GM12878 (cell line): ENCODE measurements at regions not wholly inside any gene's neighbourhood (a gene's known extent, or its start where the extent isn't known, plus 50 kb on each side); places are given as distances from the start of the nearest gene placed in this dataset.

Experiments used
- ATAC-seq: fragments of 200-7000 bp; cut with Tn5 transposase; 3 replicates; pipeline ENCODE4 v1.9.1; 2020; ENCODE audit warnings: mild to moderate bottlenecking, moderate library complexity
- BruUV-seq: library from RNA; stranded (reverse); fragments of 400-500 nt; replicated peaks from 2 replicates; lab custom pipeline; 2021; lab: Mats Ljungman, UMichigan
- CTCF ChIA-PET: fragments of 300-600 bp; sonication (Branson Sonifier 250); formaldehyde crosslinking; extraction: SDS; loops from one replicate; lab custom pipeline; 2021; ENCODE audit warnings: inconsistent platforms; lab: Yijun Ruan, JAX
- POLR2A ChIA-PET: fragments of 350-600 bp; formaldehyde crosslinking; extraction: SDS; loops from one replicate; lab custom pipeline; 2021; ENCODE audit warnings: inconsistent platforms; lab: Charles Lee
- RAD21 ChIA-PET: fragments of 300-600 bp; sonication (Branson Sonifier 250); formaldehyde crosslinking; loops from one replicate; lab custom pipeline; 2023; ENCODE audit warnings: antibody characterized with exemption; ENCODE audit not compliant: unreplicated experiment; lab: Charles Lee
- SMC1A ChIA-PET: fragments of 300-600 bp; sonication (Branson Sonifier 250); formaldehyde crosslinking; loops from one replicate; lab custom pipeline; 2023; ENCODE audit not compliant: unreplicated experiment, uncharacterized antibody; lab: Charles Lee
- DNase-seq: peaks from one replicate; pipeline ENCODE4 v3.0.0-alpha.2; 2011; ENCODE audit warnings: low read depth, low spot score
- FAIRE-seq: peaks from 3 replicates; lab custom pipeline; 2011; peaks lifted over from hg19 to GRCh38; lab: Jason Lieb, UNC
- H2AFZ ChIP-seq: 2 replicates; pipeline ENCODE4 v1.6.0; 2011; ENCODE audit warnings: low read depth, low read length, control low read depth; ENCODE audit not compliant: control insufficient read depth
- H3K27ac ChIP-seq: 2 replicates; pipeline ENCODE4 v1.5.1; 2011; ENCODE audit warnings: control low read depth; ENCODE audit not compliant: control insufficient read depth, insufficient read depth
- H3K27me3 ChIP-seq, 2 experiments: replicated peaks in 1 of 2; 2 replicates each; pipeline versions ENCODE4 v1.6.0 to v1.6.1; 2011; ENCODE audit warnings: low read length in 1 of 2; ENCODE audit not compliant: control insufficient read depth in 2 of 2, insufficient read depth in 2 of 2
- H3K36me3 ChIP-seq, 2 experiments: 2 replicates each; pipeline ENCODE4 v1.5.1; 2011; ENCODE audit warnings: low read length in 1 of 2; ENCODE audit not compliant: control insufficient read depth in 2 of 2, insufficient read depth in 2 of 2
- H3K4me1 ChIP-seq: 2 replicates; pipeline ENCODE4 v1.6.1; 2011; ENCODE audit warnings: mild to moderate bottlenecking, low read length, moderate library complexity, mixed read lengths; ENCODE audit not compliant: control insufficient read depth, insufficient read depth
- H3K4me2 ChIP-seq: 2 replicates; pipeline ENCODE4 v1.6.0; 2011; ENCODE audit warnings: control low read depth; ENCODE audit not compliant: control insufficient read depth, insufficient read depth
- H3K4me3 ChIP-seq: fragments of 200-600 bp; sonication (generic); 2 replicates; pipeline ENCODE4 v1.5.1; 2016
- H3K79me2 ChIP-seq: 2 replicates; pipeline ENCODE4 v1.6.0; 2011; ENCODE audit warnings: low read length; ENCODE audit not compliant: control insufficient read depth, insufficient read depth
- H3K9ac ChIP-seq: 2 replicates; pipeline ENCODE4 v1.8.0; 2011; ENCODE audit warnings: low read length, control low read depth, mixed read lengths; ENCODE audit not compliant: control insufficient read depth, insufficient read depth
- H3K9me3 ChIP-seq: replicated peaks from 3 replicates; pipeline ENCODE4 v1.5.1; 2011; ENCODE audit warnings: mild to moderate bottlenecking, low read length; ENCODE audit not compliant: control insufficient read depth, insufficient read depth
- H4K20me1 ChIP-seq: 2 replicates; pipeline ENCODE4 v1.6.0; 2011; ENCODE audit not compliant: control insufficient read depth, insufficient read depth
- CBFB ChIP-seq: IDR thresholded peaks from 2 replicates; pipeline ENCODE4 v1.6.1; 2016; ENCODE audit warnings: antibody characterized with exemption, low read depth
- HDAC2 ChIP-seq: fragments of 200-600 bp; sonication (generic); IDR thresholded peaks from 2 replicates; pipeline ENCODE4 v1.6.1; 2017
- MEF2B ChIP-seq: fragments of 450-650 bp; IDR thresholded peaks from 2 replicates; pipeline ENCODE4 v1.6.1; 2018; ENCODE audit warnings: mild to moderate bottlenecking, moderate library complexity; ENCODE audit not compliant: partially characterized antibody, poor library complexity, severe bottlenecking
- MYC ChIP-seq: IDR thresholded peaks from 2 replicates; pipeline ENCODE4 v1.6.1; 2011; ENCODE audit warnings: mild to moderate bottlenecking, low read length, moderate library complexity, inconsistent platforms; ENCODE audit not compliant: insufficient read depth, insufficient replicate concordance, insufficient read length, severe bottlenecking
- POLR2AphosphoS2 ChIP-seq: IDR thresholded peaks from 2 replicates; pipeline ENCODE4 v1.6.1; 2011; ENCODE audit warnings: low read depth, mild to moderate bottlenecking, low read length, improper control_type of control experiment, moderate library complexity
- POLR2AphosphoS5 ChIP-seq: IDR thresholded peaks from 2 replicates; pipeline ENCODE4 v1.6.1; 2011; ENCODE audit warnings: mild to moderate bottlenecking, low read length, inconsistent platforms
- RBBP5 ChIP-seq: fragments of 200-600 bp; sonication (generic); conservative IDR thresholded peaks from 2 replicates; pipeline ENCODE4 v1.6.1; 2016
- TAF1 ChIP-seq: IDR thresholded peaks from 2 replicates; pipeline ENCODE4 v1.6.1; 2011; ENCODE audit warnings: mild to moderate bottlenecking, low read depth, low read length, borderline replicate concordance
- TCF7 ChIP-seq: IDR thresholded peaks from 2 replicates; pipeline ENCODE4 v1.6.1; 2014; ENCODE audit warnings: antibody characterized with exemption, borderline replicate concordance
- ZNF217 ChIP-seq: fragments of 450-650 bp; IDR thresholded peaks from 2 replicates; pipeline ENCODE4 v1.6.1; 2017; ENCODE audit warnings: antibody characterized with exemption, mild to moderate bottlenecking
- ZSCAN29 ChIP-seq: fragments of 450-650 bp; IDR thresholded peaks from 2 replicates; pipeline ENCODE4 v1.6.1; 2017; ENCODE audit warnings: mild to moderate bottlenecking, moderate library complexity
- WGBS: methylation state at CpG from one replicate; pipeline ENCODE4 v1.1.6; 2016; ENCODE audit warnings: low lambda C conversion rate; ENCODE audit not compliant: insufficient replicate concordance, insufficient coverage; ENCODE audit errors: missing lambda C conversion rate; 5-methylcytosine and 5-hydroxymethylcytosine counted together
- in situ Hi-C: fragments of 300-500 bp; cut with MboI; formaldehyde crosslinking; loops from 9 replicates; pipeline ENCODE4 v1.14.3; 2018; ENCODE audit warnings: mixed read lengths
- intact Hi-C: fragments of 100-400 bp; cut with micrococcal nuclease; formaldehyde crosslinking; loops from one replicate; pipeline ENCODE4 v1.14.2; 2022; ENCODE audit not compliant: unreplicated experiment
- TF ChIP-seq, protein P1 (sequence below): fragments of 450-650 bp; IDR thresholded peaks from 2 replicates; pipeline ENCODE4 v1.6.1; 2017; ENCODE audit warnings: antibody characterized with exemption, mild to moderate bottlenecking, moderate library complexity
- TF ChIP-seq, protein P2 (sequence below): fragments of 450-650 bp; IDR thresholded peaks from 2 replicates; pipeline ENCODE4 v1.6.1; 2018; ENCODE audit warnings: mild to moderate bottlenecking, low read depth, moderate library complexity; ENCODE audit not compliant: partially characterized antibody
- TF ChIP-seq, protein P3 (sequence below): fragments of 450-650 bp; IDR thresholded peaks from 2 replicates; pipeline ENCODE4 v1.6.1; 2018; ENCODE audit warnings: borderline replicate concordance, mild to moderate bottlenecking; ENCODE audit not compliant: partially characterized antibody

DNA sequence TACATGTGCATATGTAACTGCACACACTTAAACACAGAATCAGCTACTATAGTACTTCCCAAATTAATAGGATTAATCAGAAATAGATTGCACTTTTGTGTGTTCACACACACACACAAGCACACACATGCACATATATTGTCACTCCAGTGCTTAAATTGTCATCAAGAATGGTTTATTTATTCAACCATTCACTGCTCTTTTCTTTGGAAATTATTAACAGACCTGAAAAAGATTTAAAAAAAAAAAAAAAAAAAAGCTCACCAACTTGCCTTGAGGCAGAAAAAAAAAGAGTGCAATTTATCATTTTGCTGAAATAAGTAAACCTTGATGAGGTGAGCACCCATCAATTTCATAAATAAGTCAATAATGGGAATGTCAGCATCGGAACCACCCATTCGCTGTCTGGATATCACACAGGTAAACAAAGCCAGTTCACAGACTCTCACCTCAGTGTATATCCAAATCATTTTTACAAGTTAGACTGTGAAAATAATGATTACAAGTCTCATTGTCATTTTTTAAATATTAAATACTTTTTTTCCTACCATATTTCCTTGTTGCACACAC lies 562.8 kb downstream of the BNC2 start (continued):
- TF ChIP-seq, protein P1, sequence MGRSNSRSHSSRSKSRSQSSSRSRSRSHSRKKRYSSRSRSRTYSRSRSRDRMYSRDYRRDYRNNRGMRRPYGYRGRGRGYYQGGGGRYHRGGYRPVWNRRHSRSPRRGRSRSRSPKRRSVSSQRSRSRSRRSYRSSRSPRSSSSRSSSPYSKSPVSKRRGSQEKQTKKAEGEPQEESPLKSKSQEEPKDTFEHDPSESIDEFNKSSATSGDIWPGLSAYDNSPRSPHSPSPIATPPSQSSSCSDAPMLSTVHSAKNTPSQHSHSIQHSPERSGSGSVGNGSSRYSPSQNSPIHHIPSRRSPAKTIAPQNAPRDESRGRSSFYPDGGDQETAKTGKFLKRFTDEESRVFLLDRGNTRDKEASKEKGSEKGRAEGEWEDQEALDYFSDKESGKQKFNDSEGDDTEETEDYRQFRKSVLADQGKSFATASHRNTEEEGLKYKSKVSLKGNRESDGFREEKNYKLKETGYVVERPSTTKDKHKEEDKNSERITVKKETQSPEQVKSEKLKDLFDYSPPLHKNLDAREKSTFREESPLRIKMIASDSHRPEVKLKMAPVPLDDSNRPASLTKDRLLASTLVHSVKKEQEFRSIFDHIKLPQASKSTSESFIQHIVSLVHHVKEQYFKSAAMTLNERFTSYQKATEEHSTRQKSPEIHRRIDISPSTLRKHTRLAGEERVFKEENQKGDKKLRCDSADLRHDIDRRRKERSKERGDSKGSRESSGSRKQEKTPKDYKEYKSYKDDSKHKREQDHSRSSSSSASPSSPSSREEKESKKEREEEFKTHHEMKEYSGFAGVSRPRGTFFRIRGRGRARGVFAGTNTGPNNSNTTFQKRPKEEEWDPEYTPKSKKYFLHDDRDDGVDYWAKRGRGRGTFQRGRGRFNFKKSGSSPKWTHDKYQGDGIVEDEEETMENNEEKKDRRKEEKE = no peak
- TF ChIP-seq POLR2AphosphoS2 = no peak
- TF ChIP-seq TAF1 = no peak
- no peak for TF ChIP-seq MYC
- TF ChIP-seq ZNF217 = no peak

DNA sequence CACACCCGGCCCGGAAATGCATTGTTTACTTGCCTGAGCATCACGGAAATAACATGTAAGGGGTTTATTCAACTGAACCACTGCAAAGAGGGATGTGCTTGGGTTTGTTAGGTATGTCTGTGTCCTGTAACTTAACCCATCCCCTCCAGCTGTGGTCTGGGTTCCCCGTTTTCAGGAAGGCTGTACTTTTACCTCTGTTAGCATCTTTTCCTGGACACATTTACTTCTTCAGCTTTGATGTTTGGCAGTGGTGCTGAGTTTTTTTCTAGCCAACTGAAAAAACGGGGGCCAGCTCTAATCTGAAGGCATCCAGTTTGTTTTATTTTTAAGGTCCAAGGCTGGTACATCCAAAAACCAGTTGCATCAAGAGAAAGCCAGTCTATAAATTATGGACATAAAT lies 561.8 kb downstream of the BNC2 start:
- ChIA-PET SMC1A (interaction anchor here (0.8 to 1.7 kb wide), 2 partner anchors 13 to 176 kb away, joined by 3 to 4 read pairs; no protein-coding TSS in a partner anchor), RAD21 (no interaction called here), POLR2A (no interaction called here), CTCF (interaction anchor here (0.5 kb wide), 1 partner anchor 377 kb away, joined by 3 read pairs; no protein-coding TSS in a partner anchor)
- H3K36me3 ChIP-seq = no peaks in the 10 kb centered on the region
- no peak overlapping the region for H3K9ac ChIP-seq
- H3K9me3 ChIP-seq = no peaks in the 10 kb centered on the region
- DNase-seq (no peak), ATAC-seq (no peak), FAIRE-seq (no peak)
- H2AFZ ChIP-seq = no peak overlapping the region
- no peaks in the 10 kb centered on the region for H3K4me1 ChIP-seq
- H3K4me3 ChIP-seq = no peak overlapping the region
- under 1% methylated on average over 5 of the region's 5 CpGs for whole genome bisulfite sequencing
- no peaks in the 10 kb centered on the region for H3K79me2 ChIP-seq
- H4K20me1 ChIP-seq = no peaks in the 10 kb centered on the region
- H3K27ac ChIP-seq = no peak overlapping the region
- H3K27me3 ChIP-seq = no peaks in the 10 kb centered on the region
- in situ Hi-C loops (no loop called here), intact Hi-C loops (loop anchor here (5.0 kb wide), 1 partner anchor 116 kb away; no protein-coding TSS in a partner anchor)
- H3K4me2 ChIP-seq = no peak overlapping the region
- BruUV-seq = no TSS peak
- TF ChIP-seq TCF7 (no peak), CBFB (no peak), HDAC2 (no peak), POLR2AphosphoS5 (no peak), ZSCAN29 (no peak), RBBP5 (no peak), MEF2B (no peak)
- TF ChIP-seq, protein P2, sequence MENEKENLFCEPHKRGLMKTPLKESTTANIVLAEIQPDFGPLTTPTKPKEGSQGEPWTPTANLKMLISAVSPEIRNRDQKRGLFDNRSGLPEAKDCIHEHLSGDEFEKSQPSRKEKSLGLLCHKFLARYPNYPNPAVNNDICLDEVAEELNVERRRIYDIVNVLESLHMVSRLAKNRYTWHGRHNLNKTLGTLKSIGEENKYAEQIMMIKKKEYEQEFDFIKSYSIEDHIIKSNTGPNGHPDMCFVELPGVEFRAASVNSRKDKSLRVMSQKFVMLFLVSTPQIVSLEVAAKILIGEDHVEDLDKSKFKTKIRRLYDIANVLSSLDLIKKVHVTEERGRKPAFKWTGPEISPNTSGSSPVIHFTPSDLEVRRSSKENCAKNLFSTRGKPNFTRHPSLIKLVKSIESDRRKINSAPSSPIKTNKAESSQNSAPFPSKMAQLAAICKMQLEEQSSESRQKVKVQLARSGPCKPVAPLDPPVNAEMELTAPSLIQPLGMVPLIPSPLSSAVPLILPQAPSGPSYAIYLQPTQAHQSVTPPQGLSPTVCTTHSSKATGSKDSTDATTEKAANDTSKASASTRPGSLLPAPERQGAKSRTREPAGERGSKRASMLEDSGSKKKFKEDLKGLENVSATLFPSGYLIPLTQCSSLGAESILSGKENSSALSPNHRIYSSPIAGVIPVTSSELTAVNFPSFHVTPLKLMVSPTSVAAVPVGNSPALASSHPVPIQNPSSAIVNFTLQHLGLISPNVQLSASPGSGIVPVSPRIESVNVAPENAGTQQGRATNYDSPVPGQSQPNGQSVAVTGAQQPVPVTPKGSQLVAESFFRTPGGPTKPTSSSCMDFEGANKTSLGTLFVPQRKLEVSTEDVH = no peak
- TF ChIP-seq, protein P3, sequence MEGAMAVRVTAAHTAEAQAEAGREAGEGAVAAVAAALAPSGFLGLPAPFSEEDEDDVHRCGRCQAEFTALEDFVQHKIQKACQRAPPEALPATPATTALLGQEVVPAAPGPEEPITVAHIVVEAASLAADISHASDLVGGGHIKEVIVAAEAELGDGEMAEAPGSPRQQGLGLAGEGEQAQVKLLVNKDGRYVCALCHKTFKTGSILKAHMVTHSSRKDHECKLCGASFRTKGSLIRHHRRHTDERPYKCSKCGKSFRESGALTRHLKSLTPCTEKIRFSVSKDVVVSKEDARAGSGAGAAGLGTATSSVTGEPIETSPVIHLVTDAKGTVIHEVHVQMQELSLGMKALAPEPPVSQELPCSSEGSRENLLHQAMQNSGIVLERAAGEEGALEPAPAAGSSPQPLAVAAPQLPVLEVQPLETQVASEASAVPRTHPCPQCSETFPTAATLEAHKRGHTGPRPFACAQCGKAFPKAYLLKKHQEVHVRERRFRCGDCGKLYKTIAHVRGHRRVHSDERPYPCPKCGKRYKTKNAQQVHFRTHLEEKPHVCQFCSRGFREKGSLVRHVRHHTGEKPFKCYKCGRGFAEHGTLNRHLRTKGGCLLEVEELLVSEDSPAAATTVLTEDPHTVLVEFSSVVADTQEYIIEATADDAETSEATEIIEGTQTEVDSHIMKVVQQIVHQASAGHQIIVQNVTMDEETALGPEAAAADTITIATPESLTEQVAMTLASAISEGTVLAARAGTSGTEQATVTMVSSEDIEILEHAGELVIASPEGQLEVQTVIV = no peak
